ENCODE measurements at regions not wholly inside any gene's neighbourhood (a gene's known extent, or its start where the extent isn't known, plus 50 kb on each side); places are given as distances from the start of the nearest gene placed in this dataset.

DNA sequence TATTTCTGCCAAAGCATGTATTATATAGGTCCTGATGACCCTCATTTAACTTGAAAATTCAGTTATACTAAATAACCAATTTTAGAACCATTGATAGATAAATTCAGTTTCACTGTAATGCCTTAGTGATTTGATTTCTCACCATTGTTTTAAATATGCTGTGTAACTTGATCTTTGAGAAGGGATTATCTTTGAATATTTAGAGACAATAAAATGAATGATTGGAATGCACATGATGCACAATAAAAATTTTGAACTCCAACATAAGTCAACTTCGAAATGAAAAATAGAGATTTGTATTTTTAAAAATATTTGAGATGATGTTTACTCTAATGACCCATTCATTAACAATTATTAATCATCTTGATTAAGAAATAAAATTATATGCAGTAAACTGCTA, 654.5 kb downstream of the OLFM4 start:
- no peak for DNase-seq
- Histone ChIP-seq H3K9ac (ENCODE audit: extremely low read depth, low read length, poor library complexity, severe bottlenecking) (no peak overlapping the region), H3K9me3 (ENCODE audit: control insufficient read depth, low read length) (no peaks in the 10 kb centered on the region), H3K27ac (ENCODE audit: low read depth, low read length) (no peak overlapping the region), H3K4me3 (ENCODE audit: low read length) (no peak overlapping the region), H3K4me1 (ENCODE audit: control insufficient read depth, insufficient read depth, low read length) (no peaks in the 10 kb centered on the region), H3K27me3 (ENCODE audit: control insufficient read depth, insufficient read depth, low read length, poor library complexity, severe bottlenecking) (no peaks in the 10 kb centered on the region), H3K36me3 (ENCODE audit: control insufficient read depth, insufficient read depth, low read length) (no peaks in the 10 kb centered on the region)
- Mint-ChIP-seq H3K27me3 (ENCODE audit: insufficient read depth) (no peaks in the 10 kb centered on the region), H3K4me1 (no peaks in the 10 kb centered on the region), H3K4me3 (no peak overlapping the region), H3K9me3 (no peaks in the 10 kb centered on the region), H3K27ac (no peak overlapping the region), H3K36me3 (ENCODE audit: low read depth) (no peaks in the 10 kb centered on the region)
- TF ChIP-seq, protein P1, sequence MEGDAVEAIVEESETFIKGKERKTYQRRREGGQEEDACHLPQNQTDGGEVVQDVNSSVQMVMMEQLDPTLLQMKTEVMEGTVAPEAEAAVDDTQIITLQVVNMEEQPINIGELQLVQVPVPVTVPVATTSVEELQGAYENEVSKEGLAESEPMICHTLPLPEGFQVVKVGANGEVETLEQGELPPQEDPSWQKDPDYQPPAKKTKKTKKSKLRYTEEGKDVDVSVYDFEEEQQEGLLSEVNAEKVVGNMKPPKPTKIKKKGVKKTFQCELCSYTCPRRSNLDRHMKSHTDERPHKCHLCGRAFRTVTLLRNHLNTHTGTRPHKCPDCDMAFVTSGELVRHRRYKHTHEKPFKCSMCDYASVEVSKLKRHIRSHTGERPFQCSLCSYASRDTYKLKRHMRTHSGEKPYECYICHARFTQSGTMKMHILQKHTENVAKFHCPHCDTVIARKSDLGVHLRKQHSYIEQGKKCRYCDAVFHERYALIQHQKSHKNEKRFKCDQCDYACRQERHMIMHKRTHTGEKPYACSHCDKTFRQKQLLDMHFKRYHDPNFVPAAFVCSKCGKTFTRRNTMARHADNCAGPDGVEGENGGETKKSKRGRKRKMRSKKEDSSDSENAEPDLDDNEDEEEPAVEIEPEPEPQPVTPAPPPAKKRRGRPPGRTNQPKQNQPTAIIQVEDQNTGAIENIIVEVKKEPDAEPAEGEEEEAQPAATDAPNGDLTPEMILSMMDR (conservative IDR thresholded peaks at IDR 0.05), result no peak
- no CpG with 5 or more reads among the region's 1 CpG for WGBS, 2 experiments (ENCODE audit: insufficient coverage in 1 of 2, insufficient read length in 1 of 2)

DNA sequence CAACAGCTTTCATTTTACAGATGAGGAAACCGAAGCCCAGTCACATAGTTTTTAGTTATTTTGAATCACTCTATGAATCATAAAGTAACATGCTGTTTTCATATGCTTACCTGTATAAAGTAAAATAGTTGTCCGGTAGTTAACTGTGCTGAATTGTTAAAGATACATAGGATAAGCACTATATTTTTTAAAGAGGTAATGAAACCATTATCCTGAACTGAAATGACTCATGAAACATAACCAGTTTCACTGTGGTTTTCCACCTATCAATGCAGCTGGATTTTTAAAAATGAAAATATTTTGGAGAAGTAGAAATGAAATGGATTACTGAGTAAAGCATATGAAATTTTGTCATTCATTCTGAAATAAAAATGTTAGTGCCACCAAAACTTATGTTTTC, 655.0 kb downstream of the OLFM4 start:
- Histone ChIP-seq H3K4me1 (ENCODE audit: control insufficient read depth, insufficient read depth, low read length) (no peaks in the 10 kb centered on the region), H3K27me3 (ENCODE audit: control insufficient read depth, insufficient read depth, low read length, poor library complexity, severe bottlenecking) (no peaks in the 10 kb centered on the region), H3K27ac (ENCODE audit: low read depth, low read length) (no peak overlapping the region), H3K36me3 (ENCODE audit: control insufficient read depth, insufficient read depth, low read length) (no peaks in the 10 kb centered on the region), H3K9me3 (ENCODE audit: control insufficient read depth, low read length) (no peaks in the 10 kb centered on the region), H3K4me3 (ENCODE audit: low read length) (no peak overlapping the region), H3K9ac (ENCODE audit: extremely low read depth, low read length, poor library complexity, severe bottlenecking) (no peak overlapping the region)
- TF ChIP-seq, protein P1 (conservative IDR thresholded peaks at IDR 0.05), result no peak
- no peaks in the 10 kb centered on the region for H3K27me3 Mint-ChIP-seq (ENCODE audit: insufficient read depth)
- no peak overlapping the region for H3K27ac Mint-ChIP-seq
- H3K9me3 Mint-ChIP-seq, result no peaks in the 10 kb centered on the region
- H3K36me3 Mint-ChIP-seq (ENCODE audit: low read depth), result no peaks in the 10 kb centered on the region
- H3K4me3 Mint-ChIP-seq, result no peak overlapping the region
- no peaks in the 10 kb centered on the region for H3K4me1 Mint-ChIP-seq
- WGBS, 2 experiments (ENCODE audit: insufficient coverage in 1 of 2, insufficient read length in 1 of 2), result 92% methylated on average over 2 of the region's 2 CpGs; no CpG with 5 or more reads in 1 of the 2 experiments
- DNase-seq, result no peak

DNA sequence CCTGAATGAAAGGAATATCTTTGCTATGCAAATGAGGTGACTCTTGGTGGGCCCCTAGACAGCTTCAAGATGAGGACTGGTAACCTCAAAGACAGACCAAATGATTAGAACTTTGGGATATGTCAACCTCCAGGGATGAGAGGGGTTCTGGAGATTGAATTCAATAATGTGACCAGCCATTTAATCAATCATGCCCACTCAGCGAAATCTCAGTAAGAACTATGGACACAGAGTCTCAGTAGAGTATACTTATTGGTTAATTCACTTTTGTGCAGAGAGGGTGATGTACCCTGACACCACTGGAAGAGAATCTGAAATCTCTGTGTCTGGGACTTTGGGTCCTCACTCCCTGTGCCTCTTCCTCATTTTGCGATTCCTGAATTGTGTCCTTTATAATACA, 662.8 kb downstream of the OLFM4 start:
- H3K4me3 ChIP-seq (ENCODE audit: low read length), result no peak overlapping the region
- no peak for DNase-seq
- TF ChIP-seq, protein P1 (conservative IDR thresholded peaks at IDR 0.05), result no peak
- H3K9me3 ChIP-seq (ENCODE audit: control insufficient read depth, low read length), result no peaks in the 10 kb centered on the region
- H3K4me1 ChIP-seq (ENCODE audit: control insufficient read depth, insufficient read depth, low read length), result no peaks in the 10 kb centered on the region
- H3K27me3 ChIP-seq (ENCODE audit: control insufficient read depth, insufficient read depth, low read length, poor library complexity, severe bottlenecking), result no peaks in the 10 kb centered on the region
- H3K27ac ChIP-seq (ENCODE audit: low read depth, low read length), result no peak overlapping the region
- H3K9ac ChIP-seq (ENCODE audit: extremely low read depth, low read length, poor library complexity, severe bottlenecking), result no peak overlapping the region
- 100% methylated on average over 2 of the region's 2 CpGs; no CpG with 5 or more reads in 1 of the 2 experiments for WGBS, 2 experiments (ENCODE audit: insufficient coverage in 1 of 2, insufficient read length in 1 of 2)
- Mint-ChIP-seq H3K27ac (no peak overlapping the region), H3K36me3 (ENCODE audit: low read depth) (no peaks in the 10 kb centered on the region), H3K4me1 (no peaks in the 10 kb centered on the region), H3K27me3 (ENCODE audit: insufficient read depth) (no peaks in the 10 kb centered on the region), H3K4me3 (no peak overlapping the region), H3K9me3 (no peaks in the 10 kb centered on the region)
- no peaks in the 10 kb centered on the region for H3K36me3 ChIP-seq (ENCODE audit: control insufficient read depth, insufficient read depth, low read length)
